ENCODE measurements at regions not wholly inside any gene's neighbourhood (a gene's known extent, or its start where the extent isn't known, plus 50 kb on each side); places are given as distances from the start of the nearest gene placed in this dataset.
A peak's percentile ranks its signal among the peaks of the same experiment; 100 is the strongest.

DNA sequence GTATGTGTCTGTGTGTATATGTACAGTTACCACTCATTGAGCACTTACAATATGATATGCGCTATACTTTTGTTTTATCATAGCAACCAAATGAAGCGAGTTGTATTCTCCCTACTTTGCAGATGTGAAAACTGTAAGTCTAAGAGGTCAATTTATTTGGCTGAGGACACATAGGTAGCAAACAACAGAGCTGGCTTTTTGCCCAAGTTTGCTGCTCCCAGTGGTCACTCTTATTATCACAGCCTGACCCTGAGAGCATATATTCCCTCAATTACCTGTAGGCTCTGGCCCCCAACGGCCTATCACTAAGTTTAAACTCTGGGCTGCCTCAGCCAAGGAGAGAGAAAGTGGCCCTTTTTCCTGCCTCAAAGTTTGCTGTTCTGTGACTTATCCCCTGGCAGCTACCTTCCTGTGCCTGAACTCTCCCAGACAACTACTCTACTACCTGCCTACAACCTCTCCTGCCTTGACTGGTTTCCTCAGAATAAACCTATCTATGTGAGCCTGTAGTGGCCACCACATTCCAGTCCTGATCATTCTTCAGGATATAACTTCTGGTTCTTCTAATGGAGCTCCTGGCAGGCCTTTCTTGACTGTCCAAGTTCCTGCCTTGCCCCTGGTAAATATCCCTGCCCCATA is 221.8 kb downstream of the FRK start:
- TF ChIP-seq TARDBP (IDR thresholded peaks at IDR 0.05; ENCODE audit: borderline replicate concordance) (no peak), SP1 (IDR thresholded peaks at IDR 0.05; ENCODE audit: low read depth, low read length) (no peak), POLR2A (IDR thresholded peaks at IDR 0.05; ENCODE audit: low read depth, low read length) (no peak), CTCF (IDR thresholded peaks at IDR 0.05 in 2 of 3, conservative IDR thresholded peaks at IDR 0.05 in 1 of 3; ENCODE audit: control insufficient read depth in 2 of 3, extremely low read depth in 1 of 3, insufficient read depth in 1 of 3, low read depth in 3 of 3, low read length in 3 of 3) (peak; percentile 43 to 62 (median 61)), CHD2 (IDR thresholded peaks at IDR 0.05; ENCODE audit: borderline replicate concordance, low read depth, low read length) (no peak), EP300 (IDR thresholded peaks at IDR 0.05; ENCODE audit: borderline replicate concordance in 1 of 2, control insufficient read depth in 1 of 2, low read depth in 2 of 2, low read length in 2 of 2) (no peak), STAT3 (IDR thresholded peaks at IDR 0.05; ENCODE audit: low read depth, low read length) (no peak), RB1 (IDR thresholded peaks at IDR 0.05; ENCODE audit: borderline replicate concordance) (no peak), ZBTB33 (IDR thresholded peaks at IDR 0.05) (no peak), SUZ12 (IDR thresholded peaks at IDR 0.05; ENCODE audit: unreplicated experiment) (no peak), BMI1 (IDR thresholded peaks at IDR 0.05; ENCODE audit: borderline replicate concordance) (no peak)
- TF ChIP-seq, protein P1, sequence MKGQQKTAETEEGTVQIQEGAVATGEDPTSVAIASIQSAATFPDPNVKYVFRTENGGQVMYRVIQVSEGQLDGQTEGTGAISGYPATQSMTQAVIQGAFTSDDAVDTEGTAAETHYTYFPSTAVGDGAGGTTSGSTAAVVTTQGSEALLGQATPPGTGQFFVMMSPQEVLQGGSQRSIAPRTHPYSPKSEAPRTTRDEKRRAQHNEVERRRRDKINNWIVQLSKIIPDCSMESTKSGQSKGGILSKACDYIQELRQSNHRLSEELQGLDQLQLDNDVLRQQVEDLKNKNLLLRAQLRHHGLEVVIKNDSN (IDR thresholded peaks at IDR 0.05; ENCODE audit: borderline replicate concordance, extremely low read length, insufficient read depth, low read depth, low read length): no peak
- TF ChIP-seq, protein P2, sequence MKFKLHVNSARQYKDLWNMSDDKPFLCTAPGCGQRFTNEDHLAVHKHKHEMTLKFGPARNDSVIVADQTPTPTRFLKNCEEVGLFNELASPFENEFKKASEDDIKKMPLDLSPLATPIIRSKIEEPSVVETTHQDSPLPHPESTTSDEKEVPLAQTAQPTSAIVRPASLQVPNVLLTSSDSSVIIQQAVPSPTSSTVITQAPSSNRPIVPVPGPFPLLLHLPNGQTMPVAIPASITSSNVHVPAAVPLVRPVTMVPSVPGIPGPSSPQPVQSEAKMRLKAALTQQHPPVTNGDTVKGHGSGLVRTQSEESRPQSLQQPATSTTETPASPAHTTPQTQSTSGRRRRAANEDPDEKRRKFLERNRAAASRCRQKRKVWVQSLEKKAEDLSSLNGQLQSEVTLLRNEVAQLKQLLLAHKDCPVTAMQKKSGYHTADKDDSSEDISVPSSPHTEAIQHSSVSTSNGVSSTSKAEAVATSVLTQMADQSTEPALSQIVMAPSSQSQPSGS (IDR thresholded peaks at IDR 0.05; ENCODE audit: low read length): no peak
- TF ChIP-seq, protein P3, sequence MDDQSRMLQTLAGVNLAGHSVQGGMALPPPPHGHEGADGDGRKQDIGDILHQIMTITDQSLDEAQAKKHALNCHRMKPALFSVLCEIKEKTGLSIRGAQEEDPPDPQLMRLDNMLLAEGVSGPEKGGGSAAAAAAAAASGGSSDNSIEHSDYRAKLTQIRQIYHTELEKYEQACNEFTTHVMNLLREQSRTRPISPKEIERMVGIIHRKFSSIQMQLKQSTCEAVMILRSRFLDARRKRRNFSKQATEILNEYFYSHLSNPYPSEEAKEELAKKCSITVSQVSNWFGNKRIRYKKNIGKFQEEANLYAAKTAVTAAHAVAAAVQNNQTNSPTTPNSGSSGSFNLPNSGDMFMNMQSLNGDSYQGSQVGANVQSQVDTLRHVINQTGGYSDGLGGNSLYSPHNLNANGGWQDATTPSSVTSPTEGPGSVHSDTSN (IDR thresholded peaks at IDR 0.05; ENCODE audit: insufficient replicate concordance, low read depth, low read length): no peak
